GM12891 (cell line): ENCODE measurements at regions not wholly inside any gene's neighbourhood (a gene's known extent, or its start where the extent isn't known, plus 50 kb on each side); places are given as distances from the start of the nearest gene placed in this dataset.

ENCODE experiments used
- PAX5 ChIP-seq: IDR thresholded peaks from 2 replicates; pipeline ENCODE4 v1.6.1; 2011; ENCODE audit warnings: low read length, moderate library complexity, mild to moderate bottlenecking; ENCODE audit not compliant: insufficient read depth, severe bottlenecking
- POLR2A ChIP-seq: IDR thresholded peaks from 2 replicates; pipeline ENCODE4 v1.6.1; 2011; ENCODE audit warnings: low read depth, low read length, control low read depth
- POLR2AphosphoS5 ChIP-seq: IDR thresholded peaks from 2 replicates; pipeline ENCODE4 v1.6.1; 2011; ENCODE audit warnings: low read depth, low read length, control low read depth
- POU2F2 ChIP-seq: IDR thresholded peaks from 2 replicates; pipeline ENCODE4 v1.6.1; 2011; ENCODE audit warnings: low read depth, mild to moderate bottlenecking, control low read depth, low read length, moderate library complexity
- TAF1 ChIP-seq: IDR thresholded peaks from 2 replicates; pipeline ENCODE4 v1.6.1; 2011; ENCODE audit warnings: low read depth, low read length, control low read depth

- no peak for TF ChIP-seq POLR2AphosphoS5
- no peak for TF ChIP-seq TAF1
- no peak for TF ChIP-seq POLR2A
- TF ChIP-seq PAX5, result no peak
- no peak for TF ChIP-seq POU2F2
Measured at GRCh38 chr7:69199661-69200060, 398.6 kb upstream of the AUTS2 start.
